CD8-positive, alpha-beta memory T cell (primary cell): ENCODE measurements at regions not wholly inside any gene's neighbourhood (a gene's known extent, or its start where the extent isn't known, plus 50 kb on each side); places are given as distances from the start of the nearest gene placed in this dataset.
"Not testable (repeated sequence)": the region's sequence is repeated elsewhere in the genome, so short reads cannot be mapped to it uniquely, and the experiment has no call there.

Source experiments
- CTCF ChIA-PET: fragments of 350-600 bp; sonication (Branson Sonifier 250); formaldehyde crosslinking; loops from one replicate; lab custom pipeline; 2021; ENCODE audit warnings: antibody characterized with exemption; lab: Charles Lee
- POLR2A ChIA-PET: fragments of 350-600 bp; sonication (Branson Sonifier 250); formaldehyde crosslinking; loops from one replicate; lab custom pipeline; 2021; ENCODE audit warnings: antibody characterized with exemption; lab: Charles Lee
- DNase-seq, 5 donors: peaks; one replicate each; pipeline versions ENCODE4 v3.0.0 to v3.0.0-alpha.2; 2020 to 2022; ENCODE audit warnings: mixed read lengths in 1 of 5
- H3K27ac ChIP-seq: one replicate; pipeline ENCODE4 v1.7.0; 2013; ENCODE audit warnings: low read depth, mild to moderate bottlenecking, low read length, moderate library complexity
- H3K27me3 ChIP-seq: 2 replicates; pipeline ENCODE4 v1.7.0; 2013; ENCODE audit warnings: low read length, mild to moderate bottlenecking; ENCODE audit not compliant: insufficient read depth, poor library complexity, severe bottlenecking
- H3K36me3 ChIP-seq: 2 replicates; pipeline ENCODE4 v1.7.0; 2013; ENCODE audit warnings: mild to moderate bottlenecking, low read length, moderate library complexity; ENCODE audit not compliant: insufficient read depth
- H3K4me1 ChIP-seq: 2 replicates; pipeline ENCODE4 v1.7.0; 2013; ENCODE audit warnings: mild to moderate bottlenecking, low read length, moderate library complexity; ENCODE audit not compliant: insufficient read depth
- H3K4me3 ChIP-seq: 2 replicates; pipeline ENCODE4 v1.7.0; 2013; ENCODE audit warnings: mild to moderate bottlenecking, low read length
- H3K9me3 ChIP-seq: 2 replicates; pipeline ENCODE4 v1.7.0; 2013; ENCODE audit warnings: mild to moderate bottlenecking, low read length
- H3K27ac Mint-ChIP-seq, 8 donors: one replicate each; pipeline ENCODE4 v1.8.0; 2020 to 2021; ENCODE audit warnings: mixed read lengths in 8 of 8, mild to moderate bottlenecking in 6 of 8, inconsistent platforms in 3 of 8, moderate library complexity in 3 of 8
- H3K27me3 Mint-ChIP-seq, 2 donors: one replicate each; pipeline ENCODE4 v1.8.0; 2020 to 2021; ENCODE audit warnings: mixed read lengths in 2 of 2, mild to moderate bottlenecking in 1 of 2, moderate library complexity in 1 of 2
- H3K36me3 Mint-ChIP-seq, 3 donors: one replicate each; pipeline ENCODE4 v1.8.0; 2020 to 2021; ENCODE audit warnings: mixed read lengths in 3 of 3, inconsistent platforms in 1 of 3, mild to moderate bottlenecking in 1 of 3
- H3K4me1 Mint-ChIP-seq, 3 donors: one replicate each; pipeline ENCODE4 v1.8.0; 2020 to 2021; ENCODE audit warnings: mixed read lengths in 3 of 3, inconsistent platforms in 1 of 3, mild to moderate bottlenecking in 1 of 3
- H3K4me3 Mint-ChIP-seq, 7 donors: one replicate each; pipeline ENCODE4 v1.8.0; 2020 to 2021; ENCODE audit warnings: mixed read lengths in 7 of 7, mild to moderate bottlenecking in 6 of 7, moderate library complexity in 4 of 7, inconsistent platforms in 2 of 7
- H3K9me3 Mint-ChIP-seq, 5 donors: one replicate each; pipeline ENCODE4 v1.8.0; 2020 to 2022; ENCODE audit warnings: mixed read lengths in 5 of 5, mild to moderate bottlenecking in 3 of 5, moderate library complexity in 2 of 5, inconsistent platforms in 1 of 5

DNA sequence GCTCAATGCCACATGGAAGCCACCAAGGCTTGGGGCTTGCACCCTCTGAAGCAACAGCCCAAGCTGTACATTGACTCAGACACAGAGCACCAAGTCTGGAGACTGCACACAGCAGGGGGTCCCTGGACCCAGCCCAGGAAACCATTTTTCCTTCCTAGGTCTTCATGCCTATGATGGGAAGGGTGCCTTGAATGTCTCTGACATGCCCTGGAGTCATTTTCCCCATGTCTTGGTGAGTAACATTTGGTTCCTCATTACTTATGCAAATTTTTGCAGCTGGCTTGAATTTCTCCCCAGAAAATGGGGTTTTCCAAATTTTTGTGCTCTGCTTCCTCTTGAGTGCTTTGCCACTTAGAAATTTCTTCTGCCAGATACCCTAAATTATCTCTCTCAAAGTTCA lies 367.3 kb upstream of the NECTIN3 start:
- DNase-seq, H3K27me3 ChIP-seq, H3K9me3 ChIP-seq, POLR2A ChIA-PET, H3K4me1 Mint-ChIP-seq, H3K4me3 ChIP-seq, H3K4me1 ChIP-seq, H3K36me3 Mint-ChIP-seq, H3K27ac Mint-ChIP-seq, CTCF ChIA-PET, H3K36me3 ChIP-seq, H3K4me3 Mint-ChIP-seq, H3K27ac ChIP-seq: not testable (repeated sequence)
- Mint-ChIP-seq H3K27me3 (peaks cover 3 to 25% of the 10 kb centered on the region in 2 donors), H3K9me3 (peaks cover 0 to 12% (median 2%) of the 10 kb centered on the region in 5 donors)

DNA sequence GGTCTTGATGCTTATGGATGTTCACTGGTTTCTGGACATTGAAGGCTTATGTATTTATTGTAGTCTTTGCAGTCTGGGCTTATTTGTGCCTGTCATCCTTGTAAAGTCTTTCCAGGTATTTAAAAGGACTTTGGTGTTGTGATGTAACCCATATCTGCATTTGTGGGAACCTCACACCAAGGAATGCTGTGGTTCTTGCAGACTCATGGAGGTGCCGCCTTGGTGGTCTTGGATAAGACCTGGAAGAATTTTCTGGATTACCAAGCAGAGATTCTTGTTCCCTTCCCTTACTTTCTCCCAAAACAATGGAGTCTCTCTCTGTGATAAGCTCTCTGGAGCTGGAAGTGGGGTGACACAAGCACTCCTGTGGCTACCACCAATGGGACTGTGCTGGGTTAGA lies 363.5 kb upstream of the NECTIN3 start:
- ChIA-PET POLR2A (no interaction called here), CTCF (no interaction called here)
- Mint-ChIP-seq H3K4me3 (no peak overlapping the region), H3K27ac (no peak overlapping the region), H3K27me3 (peaks cover 3 to 26% of the 10 kb centered on the region in 2 donors), H3K4me1 (no peaks in the 10 kb centered on the region), H3K9me3 (peaks cover 0 to 3% (median under 1%) of the 10 kb centered on the region in 5 donors), H3K36me3 (no peaks in the 10 kb centered on the region)
- DNase-seq, result no peak
- Histone ChIP-seq H3K27me3 (no peaks in the 10 kb centered on the region), H3K36me3 (no peaks in the 10 kb centered on the region), H3K4me3 (no peak overlapping the region), H3K4me1 (no peaks in the 10 kb centered on the region), H3K27ac (no peak overlapping the region), H3K9me3 (no peaks in the 10 kb centered on the region)

- no peaks in the 10 kb centered on the region for H3K9me3 ChIP-seq
- ChIA-PET POLR2A (no interaction called here), CTCF (no interaction called here)
- Mint-ChIP-seq H3K4me1 (no peaks in the 10 kb centered on the region), H3K4me3 (no peak overlapping the region), H3K27me3 (peaks cover 0 to 10% of the 10 kb centered on the region in 2 donors), H3K36me3 (no peaks in the 10 kb centered on the region), H3K9me3 (no peaks in the 10 kb centered on the region), H3K27ac (no peak overlapping the region)
- no peaks in the 10 kb centered on the region for H3K36me3 ChIP-seq
- no peaks in the 10 kb centered on the region for H3K27me3 ChIP-seq
- DNase-seq, result no peak
- H3K4me1 ChIP-seq, result no peaks in the 10 kb centered on the region
- H3K4me3 ChIP-seq, result no peak overlapping the region
- H3K27ac ChIP-seq, result no peak overlapping the region
These were observed 361.5 kb upstream of the NECTIN3 start for GRCh38 chr3:110710156-110710555.

DNA sequence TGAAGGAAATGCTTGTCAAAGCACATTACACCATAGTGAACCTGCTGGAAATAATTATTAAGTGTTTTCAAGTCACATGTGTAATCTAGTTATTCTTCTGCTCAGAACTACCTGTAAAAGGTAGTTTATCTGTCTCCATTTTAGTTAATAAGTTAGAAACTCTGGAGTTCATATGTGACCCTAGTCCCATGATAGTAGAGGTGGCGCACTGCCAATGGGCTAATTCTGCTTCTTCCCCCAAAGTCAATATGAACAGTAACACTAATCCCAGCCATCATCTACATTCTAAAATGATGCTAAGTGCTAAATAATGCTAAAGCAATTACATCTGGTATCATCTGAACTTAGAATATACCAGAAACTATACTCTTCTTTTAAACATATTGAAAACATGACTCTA lies 361.0 kb upstream of the NECTIN3 start:
- Mint-ChIP-seq H3K36me3 (no peaks in the 10 kb centered on the region), H3K4me1 (no peaks in the 10 kb centered on the region), H3K27me3 (peaks cover 0 to 10% of the 10 kb centered on the region in 2 donors), H3K9me3 (no peaks in the 10 kb centered on the region), H3K27ac (no peak overlapping the region), H3K4me3 (no peak overlapping the region)
- ChIA-PET POLR2A (no interaction called here), CTCF (no interaction called here)
- Histone ChIP-seq H3K27me3 (no peaks in the 10 kb centered on the region), H3K27ac (no peak overlapping the region), H3K9me3 (no peaks in the 10 kb centered on the region), H3K4me3 (no peak overlapping the region), H3K4me1 (no peaks in the 10 kb centered on the region), H3K36me3 (no peaks in the 10 kb centered on the region)
- no peak for DNase-seq

DNA sequence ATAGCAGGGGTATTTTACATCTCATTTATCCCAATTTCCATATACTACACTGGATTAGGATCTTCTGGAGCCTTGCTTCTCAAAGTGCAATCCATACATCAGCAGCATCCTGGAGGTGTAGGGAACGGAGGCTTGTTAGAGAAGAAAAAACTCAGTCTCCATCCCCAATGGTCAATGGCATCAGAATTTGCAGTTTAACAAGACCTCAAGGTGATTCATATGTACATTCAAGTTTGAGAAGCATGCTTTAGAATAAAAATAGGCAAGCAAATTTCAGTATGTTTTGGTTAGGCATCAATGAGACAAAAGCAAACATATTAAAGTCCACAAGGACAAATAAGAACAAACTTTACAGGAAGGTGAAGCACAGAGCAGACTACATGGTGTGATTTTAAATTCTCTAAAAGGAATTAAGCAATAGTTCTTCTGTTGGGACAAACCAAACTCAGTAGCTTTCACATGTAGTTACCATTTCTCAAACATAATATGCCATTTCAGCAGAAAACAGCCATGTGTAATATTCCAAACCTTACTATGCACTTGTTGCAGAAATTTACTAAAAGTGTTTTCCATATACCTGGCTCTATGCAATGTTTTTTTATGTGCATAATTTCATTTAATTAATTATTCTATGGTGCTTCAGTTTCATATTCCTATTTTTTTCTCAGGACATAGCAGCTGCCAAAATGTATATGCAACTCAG lies 360.3 kb upstream of the NECTIN3 start:
- CTCF ChIA-PET, result no interaction called here
- Mint-ChIP-seq H3K36me3 (no peaks in the 10 kb centered on the region), H3K4me1 (no peaks in the 10 kb centered on the region), H3K9me3 (no peaks in the 10 kb centered on the region), H3K27ac (no peak overlapping the region), H3K4me3 (no peak overlapping the region), H3K27me3 (peaks cover 0 to 10% of the 10 kb centered on the region in 2 donors)
- no peak for DNase-seq
- no peak overlapping the region for H3K27ac ChIP-seq
- no peaks in the 10 kb centered on the region for H3K4me1 ChIP-seq
- H3K9me3 ChIP-seq, result no peaks in the 10 kb centered on the region
- no peaks in the 10 kb centered on the region for H3K27me3 ChIP-seq
- POLR2A ChIA-PET, result no interaction called here
- no peaks in the 10 kb centered on the region for H3K36me3 ChIP-seq
- no peak overlapping the region for H3K4me3 ChIP-seq

GRCh38 chr3:110711851-110712516 lies 359.6 kb upstream of the NECTIN3 start:
- CTCF ChIA-PET, result no interaction called here
- H3K4me1 ChIP-seq, result no peaks in the 10 kb centered on the region
- no peaks in the 10 kb centered on the region for H3K4me1 Mint-ChIP-seq

DNA sequence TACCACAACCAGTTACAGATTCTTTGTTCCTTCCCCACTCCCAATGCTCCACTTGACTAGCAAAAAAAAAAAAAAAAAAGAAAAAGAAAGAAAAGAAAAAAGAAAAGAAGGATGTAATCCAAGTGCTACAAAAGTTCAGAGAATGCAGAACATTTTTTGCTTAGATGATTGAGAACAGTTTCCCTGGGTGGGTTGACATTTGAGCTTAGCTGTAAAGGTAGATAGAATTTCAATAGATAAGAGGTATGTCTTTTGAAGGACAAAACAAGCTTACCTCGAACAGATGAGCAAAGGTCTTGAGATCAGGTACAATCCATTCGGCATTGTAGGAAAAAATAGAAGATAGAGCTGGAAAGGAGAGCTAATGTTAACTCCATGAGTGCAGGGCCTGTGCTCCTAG lies 344.6 kb upstream of the NECTIN3 start:
- ChIA-PET POLR2A (no interaction called here), CTCF (interaction anchor here (0.7 kb wide), 1 partner anchor 355 kb away, joined by 3 read pairs; no protein-coding TSS in a partner anchor)
- H3K9me3 ChIP-seq, result no peaks in the 10 kb centered on the region
- no peaks in the 10 kb centered on the region for H3K4me1 Mint-ChIP-seq
- no peak overlapping the region for H3K27ac ChIP-seq
- H3K4me3 Mint-ChIP-seq, result no peak overlapping the region
- no peak overlapping the region for H3K27ac Mint-ChIP-seq
- H3K27me3 ChIP-seq, result no peaks in the 10 kb centered on the region
- H3K4me3 ChIP-seq, result no peak overlapping the region
- peaks cover 0 to 2% (median 0%) of the 10 kb centered on the region in 5 donors for H3K9me3 Mint-ChIP-seq
- no peak for DNase-seq
- H3K4me1 ChIP-seq, result no peaks in the 10 kb centered on the region
- H3K27me3 Mint-ChIP-seq, result peaks cover 7 to 14% of the 10 kb centered on the region in 2 donors
- no peaks in the 10 kb centered on the region for H3K36me3 Mint-ChIP-seq
- H3K36me3 ChIP-seq, result no peaks in the 10 kb centered on the region

More at GRCh38 chr3:110711851-110712516, 359.6 kb upstream of the NECTIN3 start:
- Histone ChIP-seq H3K27me3 (no peaks in the 10 kb centered on the region), H3K36me3 (no peaks in the 10 kb centered on the region), H3K9me3 (no peaks in the 10 kb centered on the region), H3K27ac (no peak overlapping the region), H3K4me3 (no peak overlapping the region)
- Mint-ChIP-seq H3K4me3 (no peak overlapping the region), H3K9me3 (no peaks in the 10 kb centered on the region), H3K27me3 (peaks cover 0 to 10% of the 10 kb centered on the region in 2 donors), H3K27ac (no peak overlapping the region), H3K36me3 (no peaks in the 10 kb centered on the region)
- no peak for DNase-seq
- POLR2A ChIA-PET, result no interaction called here

DNA sequence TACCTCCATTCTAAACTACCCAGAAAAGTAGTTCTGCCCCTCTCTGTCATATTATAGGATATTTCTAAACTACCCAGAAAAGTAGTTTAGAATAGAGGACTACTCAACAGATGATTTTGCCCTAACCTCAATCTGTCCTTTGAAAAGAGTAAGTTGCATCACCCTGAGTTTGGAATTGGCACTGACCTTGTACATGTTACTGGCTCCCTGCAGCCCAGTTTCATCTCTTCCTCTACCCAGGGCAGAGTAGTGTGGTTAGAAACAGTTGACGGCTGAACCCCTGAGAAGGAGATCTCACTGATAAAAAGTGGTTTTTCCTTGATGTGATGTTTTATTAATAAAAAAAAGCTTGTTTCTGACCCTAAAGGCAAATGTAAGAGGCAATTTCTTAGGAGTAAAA lies 340.5 kb upstream of the NECTIN3 start:
- H3K4me3 Mint-ChIP-seq, result no peak overlapping the region
- Histone ChIP-seq H3K9me3 (no peaks in the 10 kb centered on the region), H3K36me3 (no peaks in the 10 kb centered on the region), H3K4me1 (no peaks in the 10 kb centered on the region), H3K27ac (no peak overlapping the region), H3K4me3 (no peak overlapping the region), H3K27me3 (no peaks in the 10 kb centered on the region)
- no peaks in the 10 kb centered on the region for H3K36me3 Mint-ChIP-seq
- POLR2A ChIA-PET, result no interaction called here
- no peak for DNase-seq
- H3K9me3 Mint-ChIP-seq, result peaks cover 0 to 2% (median 0%) of the 10 kb centered on the region in 5 donors
- peaks cover 5 to 23% of the 10 kb centered on the region in 2 donors for H3K27me3 Mint-ChIP-seq
- CTCF ChIA-PET, result no interaction called here
- no peak overlapping the region for H3K27ac Mint-ChIP-seq
- H3K4me1 Mint-ChIP-seq, result no peaks in the 10 kb centered on the region
